Loucy (cell line): ENCODE measurements at regions not wholly inside any gene's neighbourhood (a gene's known extent, or its start where the extent isn't known, plus 50 kb on each side); places are given as distances from the start of the nearest gene placed in this dataset.

ENCODE experiments used
- H2AFZ ChIP-seq: fragments of 200-600 bp; sonication (generic); 2 replicates; pipeline ENCODE4 v1.6.0; 2016; ENCODE audit warnings: antibody characterized with exemption, mild to moderate bottlenecking, low read length, moderate library complexity
- H3F3A ChIP-seq: fragments of 200-600 bp; 2 replicates; pipeline ENCODE4 v1.6.0; 2016; ENCODE audit warnings: antibody characterized with exemption, low read depth, mild to moderate bottlenecking
- H3K27me3 ChIP-seq: fragments of 200-600 bp; sonication (generic); 2 replicates; pipeline ENCODE4 v1.6.1; 2014; ENCODE audit warnings: low read length, mild to moderate bottlenecking; ENCODE audit not compliant: insufficient read depth, poor library complexity, severe bottlenecking
- H3K36me3 ChIP-seq: fragments of 200-600 bp; sonication (generic); 2 replicates; pipeline ENCODE4 v1.6.1; 2016; ENCODE audit warnings: low read length; ENCODE audit not compliant: insufficient read depth
- H3K4me1 ChIP-seq: fragments of 200-600 bp; sonication (generic); 2 replicates; pipeline ENCODE4 v1.5.1; 2014; ENCODE audit warnings: low read length, mild to moderate bottlenecking; ENCODE audit not compliant: insufficient read depth, poor library complexity, severe bottlenecking
- H3K4me2 ChIP-seq: fragments of 200-600 bp; sonication (generic); 2 replicates; pipeline ENCODE4 v1.6.0; 2014; ENCODE audit warnings: antibody characterized with exemption, low read length, low read depth, mild to moderate bottlenecking; ENCODE audit not compliant: poor library complexity, severe bottlenecking
- H3K4me3 ChIP-seq: fragments of 200-600 bp; sonication (generic); 2 replicates; pipeline ENCODE4 v1.5.1; 2014; ENCODE audit warnings: low read length, mild to moderate bottlenecking, mixed read lengths; ENCODE audit not compliant: poor library complexity, severe bottlenecking
- H3K79me2 ChIP-seq: fragments of 200-600 bp; sonication (generic); 2 replicates; pipeline ENCODE4 v1.6.1; 2014; ENCODE audit warnings: low read length; ENCODE audit not compliant: insufficient read depth
- H3K9ac ChIP-seq: fragments of 200-600 bp; sonication (generic); 2 replicates; pipeline ENCODE4 v1.6.0; 2014; ENCODE audit warnings: mild to moderate bottlenecking, low read depth, low read length, moderate library complexity; ENCODE audit not compliant: poor library complexity, severe bottlenecking
- H3K9me2 ChIP-seq: fragments of 200-600 bp; sonication (generic); replicated peaks from 2 replicates; pipeline ENCODE4 v1.6.1; 2016; ENCODE audit warnings: low read depth, low read length, mixed read lengths
- H3K9me3 ChIP-seq: fragments of 200-600 bp; sonication (generic); 2 replicates; pipeline ENCODE4 v1.6.1; 2014; ENCODE audit warnings: mild to moderate bottlenecking, antibody characterized with exemption, low read length, low read depth; ENCODE audit not compliant: insufficient read depth
- H4K20me1 ChIP-seq: fragments of 200-600 bp; sonication (generic); 2 replicates; pipeline ENCODE4 v1.6.0; 2014; ENCODE audit warnings: antibody characterized with exemption, low read length, mild to moderate bottlenecking; ENCODE audit not compliant: insufficient read depth, poor library complexity, severe bottlenecking
- CTCF ChIP-seq: fragments of 200-600 bp; sonication (generic); conservative IDR thresholded peaks from 2 replicates; pipeline ENCODE4 v1.5.1; 2014; ENCODE audit warnings: mild to moderate bottlenecking, antibody characterized with exemption, low read length
- EZH2phosphoT487 ChIP-seq: fragments of 200-600 bp; IDR thresholded peaks from 2 replicates; pipeline ENCODE4 v1.6.1; 2018; ENCODE audit warnings: antibody characterized with exemption, mild to moderate bottlenecking, moderate library complexity, borderline replicate concordance

- no peak overlapping the region for H3K4me3 ChIP-seq
- no peak overlapping the region for H3K4me2 ChIP-seq
- TF ChIP-seq EZH2phosphoT487 (no peak), CTCF (no peak)
- H3K36me3 ChIP-seq: no peaks in the 10 kb centered on the region
- no peaks in the 10 kb centered on the region for H3K4me1 ChIP-seq
- H3K9ac ChIP-seq: no peak overlapping the region
- H3K9me2 ChIP-seq: no peaks in the 10 kb centered on the region
- no peaks in the 10 kb centered on the region for H4K20me1 ChIP-seq
- no peaks in the 10 kb centered on the region for H3F3A ChIP-seq
- H2AFZ ChIP-seq: no peak overlapping the region
- no peaks in the 10 kb centered on the region for H3K27me3 ChIP-seq
- no peaks in the 10 kb centered on the region for H3K79me2 ChIP-seq
- H3K9me3 ChIP-seq: no peaks in the 10 kb centered on the region
Measured at GRCh38 chr15:36358523-36358922, 220.9 kb upstream of the CDIN1 start.

- H3K9me3 ChIP-seq: no peaks in the 10 kb centered on the region
- no peak overlapping the region for H3K4me2 ChIP-seq
- H4K20me1 ChIP-seq: no peaks in the 10 kb centered on the region
- TF ChIP-seq EZH2phosphoT487: no peak
- no peak for TF ChIP-seq CTCF
- no peaks in the 10 kb centered on the region for H3K79me2 ChIP-seq
- no peak overlapping the region for H2AFZ ChIP-seq
- no peaks in the 10 kb centered on the region for H3K4me1 ChIP-seq
- no peaks in the 10 kb centered on the region for H3F3A ChIP-seq
- no peak overlapping the region for H3K4me3 ChIP-seq
- no peak overlapping the region for H3K9ac ChIP-seq
- H3K27me3 ChIP-seq: no peaks in the 10 kb centered on the region
- no peaks in the 10 kb centered on the region for H3K36me3 ChIP-seq
- no peaks in the 10 kb centered on the region for H3K9me2 ChIP-seq
Measured at GRCh38 chr15:36359286-36359685, 220.1 kb upstream of the CDIN1 start.

GRCh38 chr15:36361351-36361870 lies 218.0 kb upstream of the CDIN1 start:
- no peaks in the 10 kb centered on the region for H3K27me3 ChIP-seq
- H2AFZ ChIP-seq: no peak overlapping the region
- H3K79me2 ChIP-seq: no peaks in the 10 kb centered on the region
- H3K4me3 ChIP-seq: no peak overlapping the region
- H3K4me2 ChIP-seq: no peak overlapping the region
- no peaks in the 10 kb centered on the region for H4K20me1 ChIP-seq
- no peaks in the 10 kb centered on the region for H3K9me2 ChIP-seq
- TF ChIP-seq EZH2phosphoT487 (no peak), CTCF (no peak)
- no peaks in the 10 kb centered on the region for H3K9me3 ChIP-seq
- no peaks in the 10 kb centered on the region for H3F3A ChIP-seq
- H3K4me1 ChIP-seq: no peaks in the 10 kb centered on the region
- no peaks in the 10 kb centered on the region for H3K36me3 ChIP-seq
- H3K9ac ChIP-seq: no peak overlapping the region
